ENCODE measurements at regions not wholly inside any gene's neighbourhood (a gene's known extent, or its start where the extent isn't known, plus 50 kb on each side); places are given as distances from the start of the nearest gene placed in this dataset.
"Not testable (repeated sequence)": the region's sequence is repeated elsewhere in the genome, so short reads cannot be mapped to it uniquely, and the experiment has no call there.

DNA sequence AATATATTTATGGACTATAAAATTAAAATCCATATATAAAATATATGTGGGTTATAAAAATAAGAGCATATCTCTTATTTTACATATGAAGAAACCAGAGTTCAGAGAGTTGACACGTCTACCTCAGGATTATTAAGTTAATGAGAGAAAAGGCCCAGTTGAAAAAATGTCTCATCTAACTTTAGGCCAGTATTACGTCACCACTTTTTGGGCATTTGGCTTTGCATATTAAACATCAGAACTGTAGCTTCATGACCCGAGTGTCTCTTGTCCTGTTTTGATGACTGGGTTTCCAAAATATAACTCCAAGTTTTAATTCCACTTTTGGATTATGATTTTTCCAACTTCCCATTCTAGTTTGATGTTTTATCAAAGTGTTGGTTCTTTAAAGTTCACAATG, 1026.1 kb downstream of the SLC6A15 start:
- ATAC-seq: no peak
- no peak for TF ChIP-seq OSR1 (CRISPR knock-in tag; IDR thresholded peaks at IDR 0.05)
- TF ChIP-seq ZNF70 (CRISPR knock-in tag; IDR thresholded peaks at IDR 0.05): no peak
- no peak for TF ChIP-seq ZNF8 (CRISPR knock-in tag; IDR thresholded peaks at IDR 0.05)
- no peak for TF ChIP-seq TCF4 (CRISPR knock-in tag; IDR thresholded peaks at IDR 0.05; ENCODE audit: borderline replicate concordance)
- TF ChIP-seq PPARA (CRISPR knock-in tag; IDR thresholded peaks at IDR 0.05; ENCODE audit: borderline replicate concordance): no peak
- TF ChIP-seq, protein P1, sequence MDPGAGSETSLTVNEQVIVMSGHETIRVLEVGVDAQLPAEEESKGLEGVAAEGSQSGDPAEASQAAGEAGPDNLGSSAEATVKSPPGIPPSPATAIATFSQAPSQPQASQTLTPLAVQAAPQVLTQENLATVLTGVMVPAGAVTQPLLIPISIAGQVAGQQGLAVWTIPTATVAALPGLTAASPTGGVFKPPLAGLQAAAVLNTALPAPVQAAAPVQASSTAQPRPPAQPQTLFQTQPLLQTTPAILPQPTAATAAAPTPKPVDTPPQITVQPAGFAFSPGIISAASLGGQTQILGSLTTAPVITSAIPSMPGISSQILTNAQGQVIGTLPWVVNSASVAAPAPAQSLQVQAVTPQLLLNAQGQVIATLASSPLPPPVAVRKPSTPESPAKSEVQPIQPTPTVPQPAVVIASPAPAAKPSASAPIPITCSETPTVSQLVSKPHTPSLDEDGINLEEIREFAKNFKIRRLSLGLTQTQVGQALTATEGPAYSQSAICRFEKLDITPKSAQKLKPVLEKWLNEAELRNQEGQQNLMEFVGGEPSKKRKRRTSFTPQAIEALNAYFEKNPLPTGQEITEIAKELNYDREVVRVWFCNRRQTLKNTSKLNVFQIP (CRISPR knock-in tag; IDR thresholded peaks at IDR 0.05; ENCODE audit: borderline replicate concordance, low read depth): no peak
- TF ChIP-seq CSRNP3 (CRISPR knock-in tag; IDR thresholded peaks at IDR 0.05): no peak
- TF ChIP-seq, protein P2, sequence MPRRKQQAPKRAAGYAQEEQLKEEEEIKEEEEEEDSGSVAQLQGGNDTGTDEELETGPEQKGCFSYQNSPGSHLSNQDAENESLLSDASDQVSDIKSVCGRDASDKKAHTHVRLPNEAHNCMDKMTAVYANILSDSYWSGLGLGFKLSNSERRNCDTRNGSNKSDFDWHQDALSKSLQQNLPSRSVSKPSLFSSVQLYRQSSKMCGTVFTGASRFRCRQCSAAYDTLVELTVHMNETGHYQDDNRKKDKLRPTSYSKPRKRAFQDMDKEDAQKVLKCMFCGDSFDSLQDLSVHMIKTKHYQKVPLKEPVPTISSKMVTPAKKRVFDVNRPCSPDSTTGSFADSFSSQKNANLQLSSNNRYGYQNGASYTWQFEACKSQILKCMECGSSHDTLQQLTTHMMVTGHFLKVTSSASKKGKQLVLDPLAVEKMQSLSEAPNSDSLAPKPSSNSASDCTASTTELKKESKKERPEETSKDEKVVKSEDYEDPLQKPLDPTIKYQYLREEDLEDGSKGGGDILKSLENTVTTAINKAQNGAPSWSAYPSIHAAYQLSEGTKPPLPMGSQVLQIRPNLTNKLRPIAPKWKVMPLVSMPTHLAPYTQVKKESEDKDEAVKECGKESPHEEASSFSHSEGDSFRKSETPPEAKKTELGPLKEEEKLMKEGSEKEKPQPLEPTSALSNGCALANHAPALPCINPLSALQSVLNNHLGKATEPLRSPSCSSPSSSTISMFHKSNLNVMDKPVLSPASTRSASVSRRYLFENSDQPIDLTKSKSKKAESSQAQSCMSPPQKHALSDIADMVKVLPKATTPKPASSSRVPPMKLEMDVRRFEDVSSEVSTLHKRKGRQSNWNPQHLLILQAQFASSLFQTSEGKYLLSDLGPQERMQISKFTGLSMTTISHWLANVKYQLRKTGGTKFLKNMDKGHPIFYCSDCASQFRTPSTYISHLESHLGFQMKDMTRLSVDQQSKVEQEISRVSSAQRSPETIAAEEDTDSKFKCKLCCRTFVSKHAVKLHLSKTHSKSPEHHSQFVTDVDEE (CRISPR knock-in tag; IDR thresholded peaks at IDR 0.05): no peak
- no peak for TF ChIP-seq CSDC2 (CRISPR knock-in tag; IDR thresholded peaks at IDR 0.05)
- TF ChIP-seq RARB (CRISPR knock-in tag; IDR thresholded peaks at IDR 0.05): no peak
- TF ChIP-seq ZFP30 (CRISPR knock-in tag; IDR thresholded peaks at IDR 0.05): no peak
- TF ChIP-seq ZNF565 (CRISPR knock-in tag; conservative IDR thresholded peaks at IDR 0.05; ENCODE audit: low read depth): no peak
- TF ChIP-seq ZFP3 (CRISPR knock-in tag; IDR thresholded peaks at IDR 0.05): no peak
- no peak for TF ChIP-seq ISL1 (CRISPR knock-in tag; IDR thresholded peaks at IDR 0.05)
- no peak for TF ChIP-seq GLIS3 (CRISPR knock-in tag; IDR thresholded peaks at IDR 0.05)
- TF ChIP-seq, protein P3, sequence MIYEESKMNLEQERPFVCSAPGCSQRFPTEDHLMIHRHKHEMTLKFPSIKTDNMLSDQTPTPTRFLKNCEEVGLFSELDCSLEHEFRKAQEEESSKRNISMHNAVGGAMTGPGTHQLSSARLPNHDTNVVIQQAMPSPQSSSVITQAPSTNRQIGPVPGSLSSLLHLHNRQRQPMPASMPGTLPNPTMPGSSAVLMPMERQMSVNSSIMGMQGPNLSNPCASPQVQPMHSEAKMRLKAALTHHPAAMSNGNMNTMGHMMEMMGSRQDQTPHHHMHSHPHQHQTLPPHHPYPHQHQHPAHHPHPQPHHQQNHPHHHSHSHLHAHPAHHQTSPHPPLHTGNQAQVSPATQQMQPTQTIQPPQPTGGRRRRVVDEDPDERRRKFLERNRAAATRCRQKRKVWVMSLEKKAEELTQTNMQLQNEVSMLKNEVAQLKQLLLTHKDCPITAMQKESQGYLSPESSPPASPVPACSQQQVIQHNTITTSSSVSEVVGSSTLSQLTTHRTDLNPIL (CRISPR knock-in tag; IDR thresholded peaks at IDR 0.05; ENCODE audit: low read depth): no peak
- TF ChIP-seq TOX (CRISPR knock-in tag; IDR thresholded peaks at IDR 0.05; ENCODE audit: borderline replicate concordance): no peak
- no peak for TF ChIP-seq ARNTL (CRISPR knock-in tag; IDR thresholded peaks at IDR 0.05; ENCODE audit: borderline replicate concordance, low read depth)
- TF ChIP-seq SNAI2 (CRISPR knock-in tag; IDR thresholded peaks at IDR 0.05): no peak
- no peak for TF ChIP-seq ZC3H10 (CRISPR knock-in tag; IDR thresholded peaks at IDR 0.05)

- not testable (repeated sequence) for ATAC-seq
Observed at GRCh38 chr12:83870921-83871599, 1041.5 kb downstream of the SLC6A15 start.

DNA sequence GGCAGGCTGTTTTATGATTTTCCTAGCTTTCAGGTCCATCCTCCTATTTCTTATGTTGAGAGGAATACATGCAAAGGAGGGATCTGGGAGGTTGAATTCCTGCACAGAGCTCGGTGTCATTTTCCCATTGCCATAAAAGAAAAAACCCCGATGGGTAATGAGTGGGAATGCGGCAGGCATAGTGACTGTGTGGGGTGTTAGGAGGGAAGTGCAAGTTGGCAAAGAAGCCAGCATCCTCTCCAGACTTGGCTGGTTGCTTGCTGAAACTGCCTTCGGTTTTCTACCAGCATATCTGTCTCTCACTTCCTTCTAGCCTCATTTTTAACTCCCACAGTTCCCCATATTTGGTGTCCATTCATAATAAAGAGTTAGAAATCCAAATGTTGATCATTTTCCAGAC, 1046.1 kb downstream of the SLC6A15 start:
- no peak for ATAC-seq
- TF ChIP-seq ZNF8 (CRISPR knock-in tag; IDR thresholded peaks at IDR 0.05) (no peak), CSDC2 (CRISPR knock-in tag; IDR thresholded peaks at IDR 0.05) (no peak), RARB (CRISPR knock-in tag; IDR thresholded peaks at IDR 0.05) (no peak), SNAI2 (CRISPR knock-in tag; IDR thresholded peaks at IDR 0.05) (no peak), GLIS3 (CRISPR knock-in tag; IDR thresholded peaks at IDR 0.05) (no peak), PATZ1 (CRISPR knock-in tag; IDR thresholded peaks at IDR 0.05; ENCODE audit: borderline replicate concordance) (no peak), CSRNP3 (CRISPR knock-in tag; IDR thresholded peaks at IDR 0.05) (no peak), ARNTL (CRISPR knock-in tag; IDR thresholded peaks at IDR 0.05; ENCODE audit: borderline replicate concordance, low read depth) (no peak), ESRRG (CRISPR knock-in tag; IDR thresholded peaks at IDR 0.05) (no peak)
- TF ChIP-seq, protein P3 (CRISPR knock-in tag; IDR thresholded peaks at IDR 0.05; ENCODE audit: low read depth): no peak
- TF ChIP-seq, protein P1 (CRISPR knock-in tag; IDR thresholded peaks at IDR 0.05; ENCODE audit: borderline replicate concordance, low read depth): no peak

Measured in SK-N-SH treated with all-trans-retinoic acid at 6 μM for 48 hours (cell line).